ENCODE measurements at regions not wholly inside any gene's neighbourhood (a gene's known extent, or its start where the extent isn't known, plus 50 kb on each side); places are given as distances from the start of the nearest gene placed in this dataset.

- TF ChIP-seq CTCF (IDR thresholded peaks at IDR 0.05 in 8 of 11, conservative IDR thresholded peaks at IDR 0.05 in 3 of 11) (no peak), POLR2A (IDR thresholded peaks at IDR 0.05) (no peak)
Observed at GRCh38 chr17:21539146-21539545, 153.2 kb upstream of the KCNJ18 start.
